Neural progenitor cell (in vitro differentiated cells): ENCODE measurements at regions not wholly inside any gene's neighbourhood (a gene's known extent, or its start where the extent isn't known, plus 50 kb on each side); places are given as distances from the start of the nearest gene placed in this dataset.

Source experiments
- DNase-seq: peaks from one replicate; pipeline ENCODE4 v3.0.0-alpha.2; 2016; ENCODE audit warnings: low spot score
- H2AFZ ChIP-seq: fragments of 200-600 bp; sonication (generic); replicated peaks from 2 replicates; pipeline ENCODE4 v1.6.1; 2016; ENCODE audit warnings: antibody characterized with exemption
- H3F3A ChIP-seq: fragments of 200-600 bp; sonication (generic); 2 replicates; pipeline ENCODE4 v1.6.1; 2016; ENCODE audit warnings: antibody characterized with exemption, low read depth
- H3K27ac ChIP-seq: fragments of 200-600 bp; sonication (generic); 2 replicates; pipeline ENCODE4 v1.5.1; 2016; ENCODE audit warnings: mild to moderate bottlenecking
- H3K27me3 ChIP-seq: fragments of 200-600 bp; sonication (generic); 2 replicates; pipeline ENCODE4 v1.6.1; 2016; ENCODE audit warnings: mild to moderate bottlenecking, moderate library complexity
- H3K36me3 ChIP-seq: fragments of 200-600 bp; sonication (generic); 2 replicates; pipeline ENCODE4 v1.5.1; 2016
- H3K4me1 ChIP-seq: fragments of 200-600 bp; sonication (generic); 2 replicates; pipeline ENCODE4 v1.6.1; 2016; ENCODE audit warnings: mixed run types
- H3K4me2 ChIP-seq: fragments of 200-600 bp; sonication (generic); 2 replicates; pipeline ENCODE4 v1.6.1; 2016
- H3K4me3 ChIP-seq: fragments of 200-600 bp; sonication (generic); 2 replicates; pipeline ENCODE4 v1.5.1; 2016
- H3K79me2 ChIP-seq: fragments of 200-600 bp; sonication (generic); 2 replicates; pipeline ENCODE4 v1.6.1; 2016; ENCODE audit warnings: low read depth
- H3K9ac ChIP-seq: fragments of 200-600 bp; sonication (generic); 2 replicates; pipeline ENCODE4 v1.6.1; 2016
- H3K9me3 ChIP-seq: fragments of 200-600 bp; sonication (generic); 2 replicates; pipeline ENCODE4 v1.5.1; 2016; ENCODE audit warnings: low read depth
- H4K20me1 ChIP-seq: fragments of 200-600 bp; sonication (generic); 2 replicates; pipeline ENCODE4 v1.6.1; 2016; ENCODE audit warnings: low read depth
- H3K27ac Mint-ChIP-seq: 3 replicates; pipeline ENCODE4 v1.8.0; 2021; ENCODE audit warnings: mixed read lengths
- H3K27me3 Mint-ChIP-seq: 2 replicates; pipeline ENCODE4 v1.8.0; 2022; ENCODE audit warnings: low read depth, mild to moderate bottlenecking, inconsistent platforms, moderate library complexity, mixed read lengths; ENCODE audit not compliant: insufficient read depth
- H3K36me3 Mint-ChIP-seq: 3 replicates; pipeline ENCODE4 v1.8.0; 2021; ENCODE audit warnings: mixed read lengths
- H3K4me1 Mint-ChIP-seq: 3 replicates; pipeline ENCODE4 v1.8.0; 2021; ENCODE audit warnings: mixed read lengths
- H3K4me3 Mint-ChIP-seq: 3 replicates; pipeline ENCODE4 v1.8.0; 2021; ENCODE audit warnings: mild to moderate bottlenecking, moderate library complexity, mixed read lengths
- H3K9me3 Mint-ChIP-seq: 3 replicates; pipeline ENCODE4 v1.8.0; 2020; ENCODE audit warnings: mixed read lengths
- CTCF ChIP-seq: fragments of 200-600 bp; sonication (generic); IDR thresholded peaks from 2 replicates; pipeline ENCODE4 v1.5.1; 2017; ENCODE audit warnings: antibody characterized with exemption, mild to moderate bottlenecking
- EZH2 ChIP-seq: fragments of 200-600 bp; sonication (generic); IDR thresholded peaks from 2 replicates; pipeline ENCODE4 v1.6.1; 2017; ENCODE audit warnings: antibody characterized with exemption, mild to moderate bottlenecking, moderate library complexity
- EZH2phosphoT487 ChIP-seq: fragments of 200-600 bp; sonication (generic); IDR thresholded peaks from 2 replicates; pipeline ENCODE4 v1.6.1; 2017; ENCODE audit warnings: antibody characterized with exemption

GRCh38 chr9:88930716-88931115 is 60.6 kb upstream of the S1PR3 start:
- H3K27ac Mint-ChIP-seq, result no peak overlapping the region
- Histone ChIP-seq H3K9me3 (no peaks in the 10 kb centered on the region), H3K4me3 (no peak overlapping the region), H3K4me1 (no peaks in the 10 kb centered on the region), H3K79me2 (no peaks in the 10 kb centered on the region), H3F3A (no peaks in the 10 kb centered on the region), H3K4me2 (no peak overlapping the region), H3K36me3 (no peaks in the 10 kb centered on the region), H2AFZ (no peak overlapping the region), H3K27ac (no peak overlapping the region), H3K9ac (no peak overlapping the region), H3K27me3 (no peaks in the 10 kb centered on the region), H4K20me1 (no peaks in the 10 kb centered on the region)
- no peak for DNase-seq
- peaks cover 25% of the 10 kb centered on the region for H3K9me3 Mint-ChIP-seq
- peaks cover 5% of the 10 kb centered on the region for H3K4me1 Mint-ChIP-seq
- no peak overlapping the region for H3K4me3 Mint-ChIP-seq
- no peak for TF ChIP-seq EZH2phosphoT487
- no peak for TF ChIP-seq EZH2
- no peak for TF ChIP-seq CTCF
- H3K27me3 Mint-ChIP-seq, result no peaks in the 10 kb centered on the region
- no peaks in the 10 kb centered on the region for H3K36me3 Mint-ChIP-seq

- no peak overlapping the region for H3K9ac ChIP-seq
- Mint-ChIP-seq H3K36me3 (no peaks in the 10 kb centered on the region), H3K4me1 (no peaks in the 10 kb centered on the region), H3K27ac (no peak overlapping the region), H3K27me3 (no peaks in the 10 kb centered on the region), H3K9me3 (peaks cover 25% of the 10 kb centered on the region), H3K4me3 (no peak overlapping the region)
- H3K4me1 ChIP-seq, result no peaks in the 10 kb centered on the region
- H3F3A ChIP-seq, result no peaks in the 10 kb centered on the region
- no peak overlapping the region for H2AFZ ChIP-seq
- H3K4me3 ChIP-seq, result no peak overlapping the region
- H3K9me3 ChIP-seq, result no peaks in the 10 kb centered on the region
- no peak overlapping the region for H3K27ac ChIP-seq
- no peaks in the 10 kb centered on the region for H3K27me3 ChIP-seq
- H4K20me1 ChIP-seq, result no peaks in the 10 kb centered on the region
- no peak for TF ChIP-seq CTCF
- no peak for TF ChIP-seq EZH2phosphoT487
- no peak for TF ChIP-seq EZH2
- H3K36me3 ChIP-seq, result no peaks in the 10 kb centered on the region
- no peaks in the 10 kb centered on the region for H3K79me2 ChIP-seq
- no peak for DNase-seq
- H3K4me2 ChIP-seq, result no peak overlapping the region
Measured at GRCh38 chr9:88932766-88933165, 58.5 kb upstream of the S1PR3 start.

GRCh38 chr9:88933607-88934379 is 57.5 kb upstream of the S1PR3 start:
- no peaks in the 10 kb centered on the region for H3K36me3 Mint-ChIP-seq
- H3K27ac ChIP-seq, result no peak overlapping the region
- no peaks in the 10 kb centered on the region for H3F3A ChIP-seq
- H3K27me3 ChIP-seq, result no peaks in the 10 kb centered on the region
- no peaks in the 10 kb centered on the region for H3K4me1 Mint-ChIP-seq
- H3K79me2 ChIP-seq, result no peaks in the 10 kb centered on the region
- no peak overlapping the region for H3K4me2 ChIP-seq
- H3K4me3 ChIP-seq, result no peak overlapping the region
- H4K20me1 ChIP-seq, result no peaks in the 10 kb centered on the region
- no peak overlapping the region for H2AFZ ChIP-seq
- TF ChIP-seq CTCF (no peak), EZH2phosphoT487 (no peak), EZH2 (no peak)
- H3K27ac Mint-ChIP-seq, result no peak overlapping the region
- no peaks in the 10 kb centered on the region for H3K27me3 Mint-ChIP-seq
- no peaks in the 10 kb centered on the region for H3K4me1 ChIP-seq
- H3K36me3 ChIP-seq, result no peaks in the 10 kb centered on the region
- H3K9me3 Mint-ChIP-seq, result peaks cover 25% of the 10 kb centered on the region
- no peak overlapping the region for H3K4me3 Mint-ChIP-seq
- no peaks in the 10 kb centered on the region for H3K9me3 ChIP-seq
- no peak overlapping the region for H3K9ac ChIP-seq
- no peak for DNase-seq
